Adrenal gland (tissue), 5 donors: ENCODE measurements at regions not wholly inside any gene's neighbourhood (a gene's known extent, or its start where the extent isn't known, plus 50 kb on each side); places are given as distances from the start of the nearest gene placed in this dataset.

Experiments used
- POLR2A ChIP-seq, 2 donors: fragments of 450-650 bp; IDR thresholded peaks; one replicate each; pipeline ENCODE4 v1.6.1; 2017; ENCODE audit warnings: antibody characterized with exemption in 2 of 2, mild to moderate bottlenecking in 2 of 2, moderate library complexity in 1 of 2
- TF ChIP-seq, protein P1 (sequence below), 6 experiments: fragments of 450-650 bp in 4 of 6; fragments of 200-600 bp in 2 of 6; sonication (generic) in 1 of 6; IDR thresholded peaks; 1 replicate in 5 of 6; 2 replicates in 1 of 6; pipeline versions ENCODE4 v1.5.1 to v1.8.0; 2016 to 2021; ENCODE audit warnings: antibody characterized with exemption in 6 of 6, mild to moderate bottlenecking in 2 of 6, moderate library complexity in 1 of 6
- donor health status: DM: no; HTN: no; CAD: no.

DNA sequence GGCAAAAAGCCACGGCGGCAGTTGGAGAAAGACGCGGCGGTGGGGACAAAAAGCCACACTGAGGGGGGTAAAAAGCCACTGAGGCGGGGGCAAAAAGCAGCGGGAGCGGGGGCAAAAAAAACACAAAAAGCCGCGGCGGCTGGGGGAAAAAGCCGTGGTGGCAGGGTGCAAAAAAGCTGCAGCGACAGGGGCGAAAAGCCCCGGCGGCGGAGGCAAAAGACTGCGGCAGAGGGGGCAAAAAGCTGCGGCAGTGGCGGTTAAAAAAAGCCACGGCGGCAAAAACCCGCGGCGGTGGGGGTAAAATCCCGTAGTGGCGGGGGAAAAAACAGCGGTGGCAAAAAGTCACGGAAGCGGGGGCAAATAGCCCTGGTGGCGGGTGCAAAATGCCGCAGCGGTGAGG is 527.3 kb downstream of the ZNF33B start:
- TF ChIP-seq, protein P1, sequence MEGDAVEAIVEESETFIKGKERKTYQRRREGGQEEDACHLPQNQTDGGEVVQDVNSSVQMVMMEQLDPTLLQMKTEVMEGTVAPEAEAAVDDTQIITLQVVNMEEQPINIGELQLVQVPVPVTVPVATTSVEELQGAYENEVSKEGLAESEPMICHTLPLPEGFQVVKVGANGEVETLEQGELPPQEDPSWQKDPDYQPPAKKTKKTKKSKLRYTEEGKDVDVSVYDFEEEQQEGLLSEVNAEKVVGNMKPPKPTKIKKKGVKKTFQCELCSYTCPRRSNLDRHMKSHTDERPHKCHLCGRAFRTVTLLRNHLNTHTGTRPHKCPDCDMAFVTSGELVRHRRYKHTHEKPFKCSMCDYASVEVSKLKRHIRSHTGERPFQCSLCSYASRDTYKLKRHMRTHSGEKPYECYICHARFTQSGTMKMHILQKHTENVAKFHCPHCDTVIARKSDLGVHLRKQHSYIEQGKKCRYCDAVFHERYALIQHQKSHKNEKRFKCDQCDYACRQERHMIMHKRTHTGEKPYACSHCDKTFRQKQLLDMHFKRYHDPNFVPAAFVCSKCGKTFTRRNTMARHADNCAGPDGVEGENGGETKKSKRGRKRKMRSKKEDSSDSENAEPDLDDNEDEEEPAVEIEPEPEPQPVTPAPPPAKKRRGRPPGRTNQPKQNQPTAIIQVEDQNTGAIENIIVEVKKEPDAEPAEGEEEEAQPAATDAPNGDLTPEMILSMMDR (IDR thresholded peaks at IDR 0.05) = no peak
- TF ChIP-seq POLR2A (IDR thresholded peaks at IDR 0.05) = no peak
